PC-9 (cell line): ENCODE measurements at regions not wholly inside any gene's neighbourhood (a gene's known extent, or its start where the extent isn't known, plus 50 kb on each side); places are given as distances from the start of the nearest gene placed in this dataset.

Experiments
- EZH2 ChIP-seq: fragments of 200-600 bp; sonication (generic); IDR thresholded peaks from 2 replicates; pipeline ENCODE4 v1.8.0; 2017; ENCODE audit warnings: antibody characterized with exemption, low read depth
- TF ChIP-seq, protein P1 (sequence below): fragments of 200-600 bp; sonication (generic); conservative IDR thresholded peaks from 2 replicates; pipeline ENCODE4 v1.6.1; 2017; ENCODE audit warnings: mixed run types, antibody characterized with exemption, mild to moderate bottlenecking, moderate library complexity

DNA sequence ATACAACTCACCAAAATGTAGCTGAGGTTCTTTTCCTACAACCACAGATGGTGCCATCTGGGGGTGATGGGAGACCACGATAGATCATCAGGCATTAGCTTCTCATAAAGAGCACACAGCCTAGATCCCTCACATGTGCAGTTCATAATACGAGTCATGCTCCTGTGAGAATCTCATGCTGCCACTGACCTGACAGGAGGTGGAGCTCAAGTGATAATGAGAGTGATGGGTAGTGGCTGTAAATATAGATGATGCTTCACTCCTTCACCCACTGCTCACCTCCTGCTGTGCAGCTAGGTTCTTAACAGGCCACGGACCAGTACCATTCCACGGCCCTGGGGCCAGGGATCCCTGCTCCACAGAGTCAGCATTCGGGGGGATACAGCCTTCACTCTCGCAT is 943.8 kb downstream of the NLGN4Y start:
- TF ChIP-seq EZH2 = no peak
- TF ChIP-seq, protein P1, sequence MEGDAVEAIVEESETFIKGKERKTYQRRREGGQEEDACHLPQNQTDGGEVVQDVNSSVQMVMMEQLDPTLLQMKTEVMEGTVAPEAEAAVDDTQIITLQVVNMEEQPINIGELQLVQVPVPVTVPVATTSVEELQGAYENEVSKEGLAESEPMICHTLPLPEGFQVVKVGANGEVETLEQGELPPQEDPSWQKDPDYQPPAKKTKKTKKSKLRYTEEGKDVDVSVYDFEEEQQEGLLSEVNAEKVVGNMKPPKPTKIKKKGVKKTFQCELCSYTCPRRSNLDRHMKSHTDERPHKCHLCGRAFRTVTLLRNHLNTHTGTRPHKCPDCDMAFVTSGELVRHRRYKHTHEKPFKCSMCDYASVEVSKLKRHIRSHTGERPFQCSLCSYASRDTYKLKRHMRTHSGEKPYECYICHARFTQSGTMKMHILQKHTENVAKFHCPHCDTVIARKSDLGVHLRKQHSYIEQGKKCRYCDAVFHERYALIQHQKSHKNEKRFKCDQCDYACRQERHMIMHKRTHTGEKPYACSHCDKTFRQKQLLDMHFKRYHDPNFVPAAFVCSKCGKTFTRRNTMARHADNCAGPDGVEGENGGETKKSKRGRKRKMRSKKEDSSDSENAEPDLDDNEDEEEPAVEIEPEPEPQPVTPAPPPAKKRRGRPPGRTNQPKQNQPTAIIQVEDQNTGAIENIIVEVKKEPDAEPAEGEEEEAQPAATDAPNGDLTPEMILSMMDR = no peak
